ENCODE measurements at regions not wholly inside any gene's neighbourhood (a gene's known extent, or its start where the extent isn't known, plus 50 kb on each side); places are given as distances from the start of the nearest gene placed in this dataset.

GRCh38 chr22:17269224-17269606, 50.0 kb upstream of the ADA2 start:
- no peak for DNase-seq (ENCODE audit: low read depth in 3 of 3, low spot score in 1 of 3)

Data from stimulated activated CD4-positive, alpha-beta T cell treated with anti-CD3 and anti-CD28 coated beads, TNF-alpha, amount 100 ng/mL, for 1 hour (primary cell).